Breast epithelium (tissue), 3 donors: ENCODE measurements at regions not wholly inside any gene's neighbourhood (a gene's known extent, or its start where the extent isn't known, plus 50 kb on each side); places are given as distances from the start of the nearest gene placed in this dataset.

Experiments
- POLR2A ChIP-seq: fragments of 450-650 bp; IDR thresholded peaks from one replicate; pipeline ENCODE4 v1.6.1; 2016; ENCODE audit warnings: antibody characterized with exemption, mild to moderate bottlenecking, moderate library complexity
- POLR2AphosphoS5 ChIP-seq, 3 donors: sonication (generic); formaldehyde crosslinking; IDR thresholded peaks; one replicate each; pipeline ENCODE4 v1.6.1; 2017; ENCODE audit warnings: antibody characterized with exemption in 3 of 3
- TF ChIP-seq, protein P1 (sequence below), 3 donors: fragments of 450-650 bp; IDR thresholded peaks; one replicate each; pipeline ENCODE4 v1.5.1; 2016 to 2017; ENCODE audit warnings: antibody characterized with exemption in 3 of 3, mild to moderate bottlenecking in 3 of 3, moderate library complexity in 3 of 3

DNA sequence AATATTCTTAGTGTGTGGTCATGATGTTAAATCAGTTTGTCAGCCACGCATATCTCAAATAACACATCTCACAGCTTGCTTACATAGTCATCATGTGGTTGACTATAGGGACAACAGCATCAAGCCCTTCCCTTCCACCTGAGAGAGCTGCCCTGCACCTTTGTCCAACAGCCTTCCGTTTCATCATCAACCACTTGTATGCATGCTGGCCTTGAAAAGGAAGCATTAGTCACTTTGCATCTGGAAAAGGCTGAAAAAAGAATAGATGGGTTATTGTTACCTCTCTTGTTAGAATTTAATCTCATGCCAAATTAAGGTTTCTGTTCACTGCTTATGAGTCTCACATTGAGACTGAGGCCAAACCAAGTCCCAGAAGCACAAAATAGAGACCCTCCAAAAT, 1586.5 kb upstream of the SEL1L start:
- TF ChIP-seq POLR2AphosphoS5 (IDR thresholded peaks at IDR 0.05) (no peak), POLR2A (no peak)
- TF ChIP-seq, protein P1, sequence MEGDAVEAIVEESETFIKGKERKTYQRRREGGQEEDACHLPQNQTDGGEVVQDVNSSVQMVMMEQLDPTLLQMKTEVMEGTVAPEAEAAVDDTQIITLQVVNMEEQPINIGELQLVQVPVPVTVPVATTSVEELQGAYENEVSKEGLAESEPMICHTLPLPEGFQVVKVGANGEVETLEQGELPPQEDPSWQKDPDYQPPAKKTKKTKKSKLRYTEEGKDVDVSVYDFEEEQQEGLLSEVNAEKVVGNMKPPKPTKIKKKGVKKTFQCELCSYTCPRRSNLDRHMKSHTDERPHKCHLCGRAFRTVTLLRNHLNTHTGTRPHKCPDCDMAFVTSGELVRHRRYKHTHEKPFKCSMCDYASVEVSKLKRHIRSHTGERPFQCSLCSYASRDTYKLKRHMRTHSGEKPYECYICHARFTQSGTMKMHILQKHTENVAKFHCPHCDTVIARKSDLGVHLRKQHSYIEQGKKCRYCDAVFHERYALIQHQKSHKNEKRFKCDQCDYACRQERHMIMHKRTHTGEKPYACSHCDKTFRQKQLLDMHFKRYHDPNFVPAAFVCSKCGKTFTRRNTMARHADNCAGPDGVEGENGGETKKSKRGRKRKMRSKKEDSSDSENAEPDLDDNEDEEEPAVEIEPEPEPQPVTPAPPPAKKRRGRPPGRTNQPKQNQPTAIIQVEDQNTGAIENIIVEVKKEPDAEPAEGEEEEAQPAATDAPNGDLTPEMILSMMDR (IDR thresholded peaks at IDR 0.05), result no peak
